GM12878 (cell line): ENCODE measurements at regions not wholly inside any gene's neighbourhood (a gene's known extent, or its start where the extent isn't known, plus 50 kb on each side); places are given as distances from the start of the nearest gene placed in this dataset.

ENCODE experiments used
- ATAC-seq: fragments of 200-7000 bp; cut with Tn5 transposase; 3 replicates; pipeline ENCODE4 v1.9.1; 2020; ENCODE audit warnings: mild to moderate bottlenecking, moderate library complexity
- BruUV-seq: library from RNA; stranded (reverse); fragments of 400-500 nt; replicated peaks from 2 replicates; lab custom pipeline; 2021; lab: Mats Ljungman, UMichigan
- CTCF ChIA-PET: fragments of 300-600 bp; sonication (Branson Sonifier 250); formaldehyde crosslinking; extraction: SDS; loops from one replicate; lab custom pipeline; 2021; ENCODE audit warnings: inconsistent platforms; lab: Yijun Ruan, JAX
- POLR2A ChIA-PET: fragments of 350-600 bp; formaldehyde crosslinking; extraction: SDS; loops from one replicate; lab custom pipeline; 2021; ENCODE audit warnings: inconsistent platforms; lab: Charles Lee
- RAD21 ChIA-PET: fragments of 300-600 bp; sonication (Branson Sonifier 250); formaldehyde crosslinking; loops from one replicate; lab custom pipeline; 2023; ENCODE audit warnings: antibody characterized with exemption; ENCODE audit not compliant: unreplicated experiment; lab: Charles Lee
- SMC1A ChIA-PET: fragments of 300-600 bp; sonication (Branson Sonifier 250); formaldehyde crosslinking; loops from one replicate; lab custom pipeline; 2023; ENCODE audit not compliant: unreplicated experiment, uncharacterized antibody; lab: Charles Lee
- DNase-seq: peaks from one replicate; pipeline ENCODE4 v3.0.0-alpha.2; 2011; ENCODE audit warnings: low read depth, low spot score
- FAIRE-seq: peaks from 3 replicates; lab custom pipeline; 2011; peaks lifted over from hg19 to GRCh38; lab: Jason Lieb, UNC
- H2AFZ ChIP-seq: 2 replicates; pipeline ENCODE4 v1.6.0; 2011; ENCODE audit warnings: low read depth, low read length, control low read depth; ENCODE audit not compliant: control insufficient read depth
- H3K27ac ChIP-seq: 2 replicates; pipeline ENCODE4 v1.5.1; 2011; ENCODE audit warnings: control low read depth; ENCODE audit not compliant: control insufficient read depth, insufficient read depth
- H3K27me3 ChIP-seq, 2 experiments: replicated peaks in 1 of 2; 2 replicates each; pipeline versions ENCODE4 v1.6.0 to v1.6.1; 2011; ENCODE audit warnings: low read length in 1 of 2; ENCODE audit not compliant: control insufficient read depth in 2 of 2, insufficient read depth in 2 of 2
- H3K36me3 ChIP-seq, 2 experiments: 2 replicates each; pipeline ENCODE4 v1.5.1; 2011; ENCODE audit warnings: low read length in 1 of 2; ENCODE audit not compliant: control insufficient read depth in 2 of 2, insufficient read depth in 2 of 2
- H3K4me1 ChIP-seq: 2 replicates; pipeline ENCODE4 v1.6.1; 2011; ENCODE audit warnings: mild to moderate bottlenecking, low read length, moderate library complexity, mixed read lengths; ENCODE audit not compliant: control insufficient read depth, insufficient read depth
- H3K4me2 ChIP-seq: 2 replicates; pipeline ENCODE4 v1.6.0; 2011; ENCODE audit warnings: control low read depth; ENCODE audit not compliant: control insufficient read depth, insufficient read depth
- H3K4me3 ChIP-seq: fragments of 200-600 bp; sonication (generic); 2 replicates; pipeline ENCODE4 v1.5.1; 2016
- H3K79me2 ChIP-seq: 2 replicates; pipeline ENCODE4 v1.6.0; 2011; ENCODE audit warnings: low read length; ENCODE audit not compliant: control insufficient read depth, insufficient read depth
- H3K9ac ChIP-seq: 2 replicates; pipeline ENCODE4 v1.8.0; 2011; ENCODE audit warnings: low read length, control low read depth, mixed read lengths; ENCODE audit not compliant: control insufficient read depth, insufficient read depth
- H3K9me3 ChIP-seq: replicated peaks from 3 replicates; pipeline ENCODE4 v1.5.1; 2011; ENCODE audit warnings: mild to moderate bottlenecking, low read length; ENCODE audit not compliant: control insufficient read depth, insufficient read depth
- H4K20me1 ChIP-seq: 2 replicates; pipeline ENCODE4 v1.6.0; 2011; ENCODE audit not compliant: control insufficient read depth, insufficient read depth
- EP300 ChIP-seq, 2 experiments: fragments of 150-350 bp in 1 of 2; IDR thresholded peaks; 2 replicates each; pipeline ENCODE4 v1.6.1; 2011 to 2012; ENCODE audit warnings: low read depth in 2 of 2, low read length in 2 of 2, borderline replicate concordance in 1 of 2, improper control_type of control experiment in 1 of 2, inconsistent platforms in 1 of 2; ENCODE audit not compliant: control insufficient read depth in 1 of 2
- GATAD2B ChIP-seq: fragments of 450-650 bp; conservative IDR thresholded peaks from 2 replicates; pipeline ENCODE4 v1.6.1; 2017; ENCODE audit warnings: low read depth, mild to moderate bottlenecking, moderate library complexity
- KAT2A ChIP-seq: conservative IDR thresholded peaks from 2 replicates; pipeline ENCODE4 v1.6.1; 2011; ENCODE audit warnings: low read depth, low read length; ENCODE audit not compliant: control insufficient read depth
- MEF2B ChIP-seq: fragments of 450-650 bp; IDR thresholded peaks from 2 replicates; pipeline ENCODE4 v1.6.1; 2018; ENCODE audit warnings: mild to moderate bottlenecking, moderate library complexity; ENCODE audit not compliant: partially characterized antibody, poor library complexity, severe bottlenecking
- ZNF622 ChIP-seq: fragments of 450-650 bp; IDR thresholded peaks from 2 replicates; pipeline ENCODE4 v1.6.1; 2017; ENCODE audit warnings: mild to moderate bottlenecking, inconsistent platforms
- ZZZ3 ChIP-seq: IDR thresholded peaks from 2 replicates; pipeline ENCODE4 v1.6.1; 2011; ENCODE audit warnings: low read depth; ENCODE audit not compliant: control insufficient read depth, insufficient read length
- WGBS: methylation state at CpG from one replicate; pipeline ENCODE4 v1.1.6; 2016; ENCODE audit warnings: low lambda C conversion rate; ENCODE audit not compliant: insufficient replicate concordance, insufficient coverage; ENCODE audit errors: missing lambda C conversion rate; 5-methylcytosine and 5-hydroxymethylcytosine counted together
- in situ Hi-C: fragments of 300-500 bp; cut with MboI; formaldehyde crosslinking; loops from 9 replicates; pipeline ENCODE4 v1.14.3; 2018; ENCODE audit warnings: mixed read lengths
- intact Hi-C: fragments of 100-400 bp; cut with micrococcal nuclease; formaldehyde crosslinking; loops from one replicate; pipeline ENCODE4 v1.14.2; 2022; ENCODE audit not compliant: unreplicated experiment
- TF ChIP-seq, protein P1 (sequence below): IDR thresholded peaks from 2 replicates; pipeline ENCODE4 v1.6.1; 2011; ENCODE audit warnings: mild to moderate bottlenecking, low read depth, low read length, moderate library complexity; ENCODE audit not compliant: insufficient replicate concordance
- TF ChIP-seq, protein P2 (sequence below): fragments of 450-650 bp; IDR thresholded peaks from 2 replicates; pipeline ENCODE4 v1.6.1; 2017; ENCODE audit warnings: antibody characterized with exemption, mild to moderate bottlenecking, moderate library complexity
- TF ChIP-seq, protein P3 (sequence below): IDR thresholded peaks from 2 replicates; pipeline ENCODE4 v1.6.1; 2012; ENCODE audit warnings: low read depth, low read length, improper control_type of control experiment
- TF ChIP-seq, protein P4 (sequence below): fragments of 450-650 bp; formaldehyde crosslinking; IDR thresholded peaks from 2 replicates; pipeline ENCODE4 v1.4.0; 2022; ENCODE audit warnings: mild to moderate bottlenecking, moderate library complexity
- TF ChIP-seq, protein P5 (sequence below): IDR thresholded peaks from 2 replicates; pipeline ENCODE4 v1.6.1; 2012; ENCODE audit warnings: mild to moderate bottlenecking, low read depth, low read length

DNA sequence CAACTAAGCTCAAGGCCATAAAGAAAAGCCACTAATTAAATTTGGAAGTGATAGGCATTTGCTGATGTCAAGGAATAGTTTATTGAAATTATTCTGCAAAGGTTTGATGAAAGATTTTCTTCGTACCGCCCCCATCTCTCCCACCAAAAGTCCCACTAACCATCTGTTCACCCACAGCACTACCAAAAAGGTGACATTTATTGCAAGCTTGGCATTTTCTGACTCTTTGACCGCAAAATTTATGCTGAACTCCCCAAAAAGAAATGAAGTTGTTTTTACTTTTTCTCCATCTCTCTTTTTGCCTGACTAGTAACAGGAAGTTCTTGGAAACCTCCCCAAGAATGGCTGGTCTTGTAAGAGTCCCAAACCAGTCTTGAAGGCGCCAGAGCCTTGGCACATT is 384.9 kb upstream of the SOX9 start:
- RAD21 ChIA-PET = no interaction called here
- Histone ChIP-seq H3K9me3 (no peaks in the 10 kb centered on the region), H3K79me2 (no peaks in the 10 kb centered on the region), H3K36me3 (no peaks in the 10 kb centered on the region), H3K27ac (no peak overlapping the region), H3K4me2 (no peak overlapping the region), H3K4me1 (no peaks in the 10 kb centered on the region), H3K4me3 (no peak overlapping the region), H3K9ac (no peak overlapping the region), H4K20me1 (no peaks in the 10 kb centered on the region), H2AFZ (no peak overlapping the region), H3K27me3 (no peaks in the 10 kb centered on the region)
- intact Hi-C loops (no loop called here), in situ Hi-C loops (no loop called here)
- SMC1A ChIA-PET = interaction anchor here (0.9 kb wide), 1 partner anchor 263 kb away, joined by 4 read pairs; no protein-coding TSS in a partner anchor
- FAIRE-seq (no peak), DNase-seq (no peak), ATAC-seq (no peak)
- 1% methylated on average over 4 of the region's 4 CpGs for WGBS
- BruUV-seq = no TSS peak
- CTCF ChIA-PET = no interaction called here
- POLR2A ChIA-PET = no interaction called here
- TF ChIP-seq, protein P1, sequence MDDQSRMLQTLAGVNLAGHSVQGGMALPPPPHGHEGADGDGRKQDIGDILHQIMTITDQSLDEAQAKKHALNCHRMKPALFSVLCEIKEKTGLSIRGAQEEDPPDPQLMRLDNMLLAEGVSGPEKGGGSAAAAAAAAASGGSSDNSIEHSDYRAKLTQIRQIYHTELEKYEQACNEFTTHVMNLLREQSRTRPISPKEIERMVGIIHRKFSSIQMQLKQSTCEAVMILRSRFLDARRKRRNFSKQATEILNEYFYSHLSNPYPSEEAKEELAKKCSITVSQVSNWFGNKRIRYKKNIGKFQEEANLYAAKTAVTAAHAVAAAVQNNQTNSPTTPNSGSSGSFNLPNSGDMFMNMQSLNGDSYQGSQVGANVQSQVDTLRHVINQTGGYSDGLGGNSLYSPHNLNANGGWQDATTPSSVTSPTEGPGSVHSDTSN = no peak
- TF ChIP-seq, protein P2, sequence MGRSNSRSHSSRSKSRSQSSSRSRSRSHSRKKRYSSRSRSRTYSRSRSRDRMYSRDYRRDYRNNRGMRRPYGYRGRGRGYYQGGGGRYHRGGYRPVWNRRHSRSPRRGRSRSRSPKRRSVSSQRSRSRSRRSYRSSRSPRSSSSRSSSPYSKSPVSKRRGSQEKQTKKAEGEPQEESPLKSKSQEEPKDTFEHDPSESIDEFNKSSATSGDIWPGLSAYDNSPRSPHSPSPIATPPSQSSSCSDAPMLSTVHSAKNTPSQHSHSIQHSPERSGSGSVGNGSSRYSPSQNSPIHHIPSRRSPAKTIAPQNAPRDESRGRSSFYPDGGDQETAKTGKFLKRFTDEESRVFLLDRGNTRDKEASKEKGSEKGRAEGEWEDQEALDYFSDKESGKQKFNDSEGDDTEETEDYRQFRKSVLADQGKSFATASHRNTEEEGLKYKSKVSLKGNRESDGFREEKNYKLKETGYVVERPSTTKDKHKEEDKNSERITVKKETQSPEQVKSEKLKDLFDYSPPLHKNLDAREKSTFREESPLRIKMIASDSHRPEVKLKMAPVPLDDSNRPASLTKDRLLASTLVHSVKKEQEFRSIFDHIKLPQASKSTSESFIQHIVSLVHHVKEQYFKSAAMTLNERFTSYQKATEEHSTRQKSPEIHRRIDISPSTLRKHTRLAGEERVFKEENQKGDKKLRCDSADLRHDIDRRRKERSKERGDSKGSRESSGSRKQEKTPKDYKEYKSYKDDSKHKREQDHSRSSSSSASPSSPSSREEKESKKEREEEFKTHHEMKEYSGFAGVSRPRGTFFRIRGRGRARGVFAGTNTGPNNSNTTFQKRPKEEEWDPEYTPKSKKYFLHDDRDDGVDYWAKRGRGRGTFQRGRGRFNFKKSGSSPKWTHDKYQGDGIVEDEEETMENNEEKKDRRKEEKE = no peak
- no peak for TF ChIP-seq EP300 (IDR thresholded peaks at IDR 0.05; ENCODE audit: borderline replicate concordance in 1 of 2, control insufficient read depth in 1 of 2, low read depth in 2 of 2, low read length in 2 of 2)
- no peak for TF ChIP-seq ZZZ3
- TF ChIP-seq, protein P3, sequence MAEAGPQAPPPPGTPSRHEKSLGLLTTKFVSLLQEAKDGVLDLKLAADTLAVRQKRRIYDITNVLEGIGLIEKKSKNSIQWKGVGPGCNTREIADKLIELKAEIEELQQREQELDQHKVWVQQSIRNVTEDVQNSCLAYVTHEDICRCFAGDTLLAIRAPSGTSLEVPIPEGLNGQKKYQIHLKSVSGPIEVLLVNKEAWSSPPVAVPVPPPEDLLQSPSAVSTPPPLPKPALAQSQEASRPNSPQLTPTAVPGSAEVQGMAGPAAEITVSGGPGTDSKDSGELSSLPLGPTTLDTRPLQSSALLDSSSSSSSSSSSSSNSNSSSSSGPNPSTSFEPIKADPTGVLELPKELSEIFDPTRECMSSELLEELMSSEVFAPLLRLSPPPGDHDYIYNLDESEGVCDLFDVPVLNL = no peak
- no peak for TF ChIP-seq MEF2B
- no peak for TF ChIP-seq KAT2A
- TF ChIP-seq GATAD2B = no peak
- TF ChIP-seq, protein P4, sequence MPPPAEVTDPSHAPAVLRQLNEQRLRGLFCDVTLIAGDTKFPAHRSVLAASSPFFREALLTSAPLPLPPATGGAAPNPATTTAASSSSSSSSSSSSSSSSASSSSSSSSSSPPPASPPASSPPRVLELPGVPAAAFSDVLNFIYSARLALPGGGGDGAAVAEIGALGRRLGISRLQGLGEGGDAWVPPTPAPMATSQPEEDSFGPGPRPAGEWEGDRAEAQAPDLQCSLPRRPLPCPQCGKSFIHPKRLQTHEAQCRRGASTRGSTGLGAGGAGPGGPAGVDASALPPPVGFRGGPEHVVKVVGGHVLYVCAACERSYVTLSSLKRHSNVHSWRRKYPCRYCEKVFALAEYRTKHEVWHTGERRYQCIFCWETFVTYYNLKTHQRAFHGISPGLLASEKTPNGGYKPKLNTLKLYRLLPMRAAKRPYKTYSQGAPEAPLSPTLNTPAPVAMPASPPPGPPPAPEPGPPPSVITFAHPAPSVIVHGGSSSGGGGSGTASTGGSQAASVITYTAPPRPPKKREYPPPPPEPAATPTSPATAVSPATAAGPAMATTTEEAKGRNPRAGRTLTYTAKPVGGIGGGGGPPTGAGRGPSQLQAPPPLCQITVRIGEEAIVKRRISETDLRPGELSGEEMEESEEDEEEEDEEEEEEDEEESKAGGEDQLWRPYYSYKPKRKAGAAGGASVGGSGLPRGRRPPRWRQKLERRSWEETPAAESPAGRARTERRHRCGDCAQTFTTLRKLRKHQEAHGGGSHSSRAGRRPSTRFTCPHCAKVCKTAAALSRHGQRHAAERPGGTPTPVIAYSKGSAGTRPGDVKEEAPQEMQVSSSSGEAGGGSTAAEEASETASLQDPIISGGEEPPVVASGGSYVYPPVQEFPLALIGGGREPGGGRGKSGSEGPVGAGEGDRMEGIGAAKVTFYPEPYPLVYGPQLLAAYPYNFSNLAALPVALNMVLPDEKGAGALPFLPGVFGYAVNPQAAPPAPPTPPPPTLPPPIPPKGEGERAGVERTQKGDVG (CRISPR knock-in tag) = no peak
- no peak for TF ChIP-seq ZNF622
- TF ChIP-seq, protein P5, sequence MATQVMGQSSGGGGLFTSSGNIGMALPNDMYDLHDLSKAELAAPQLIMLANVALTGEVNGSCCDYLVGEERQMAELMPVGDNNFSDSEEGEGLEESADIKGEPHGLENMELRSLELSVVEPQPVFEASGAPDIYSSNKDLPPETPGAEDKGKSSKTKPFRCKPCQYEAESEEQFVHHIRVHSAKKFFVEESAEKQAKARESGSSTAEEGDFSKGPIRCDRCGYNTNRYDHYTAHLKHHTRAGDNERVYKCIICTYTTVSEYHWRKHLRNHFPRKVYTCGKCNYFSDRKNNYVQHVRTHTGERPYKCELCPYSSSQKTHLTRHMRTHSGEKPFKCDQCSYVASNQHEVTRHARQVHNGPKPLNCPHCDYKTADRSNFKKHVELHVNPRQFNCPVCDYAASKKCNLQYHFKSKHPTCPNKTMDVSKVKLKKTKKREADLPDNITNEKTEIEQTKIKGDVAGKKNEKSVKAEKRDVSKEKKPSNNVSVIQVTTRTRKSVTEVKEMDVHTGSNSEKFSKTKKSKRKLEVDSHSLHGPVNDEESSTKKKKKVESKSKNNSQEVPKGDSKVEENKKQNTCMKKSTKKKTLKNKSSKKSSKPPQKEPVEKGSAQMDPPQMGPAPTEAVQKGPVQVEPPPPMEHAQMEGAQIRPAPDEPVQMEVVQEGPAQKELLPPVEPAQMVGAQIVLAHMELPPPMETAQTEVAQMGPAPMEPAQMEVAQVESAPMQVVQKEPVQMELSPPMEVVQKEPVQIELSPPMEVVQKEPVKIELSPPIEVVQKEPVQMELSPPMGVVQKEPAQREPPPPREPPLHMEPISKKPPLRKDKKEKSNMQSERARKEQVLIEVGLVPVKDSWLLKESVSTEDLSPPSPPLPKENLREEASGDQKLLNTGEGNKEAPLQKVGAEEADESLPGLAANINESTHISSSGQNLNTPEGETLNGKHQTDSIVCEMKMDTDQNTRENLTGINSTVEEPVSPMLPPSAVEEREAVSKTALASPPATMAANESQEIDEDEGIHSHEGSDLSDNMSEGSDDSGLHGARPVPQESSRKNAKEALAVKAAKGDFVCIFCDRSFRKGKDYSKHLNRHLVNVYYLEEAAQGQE = no peak
